Upper lobe of left lung (tissue), 4 donors: ENCODE measurements at regions not wholly inside any gene's neighbourhood (a gene's known extent, or its start where the extent isn't known, plus 50 kb on each side); places are given as distances from the start of the nearest gene placed in this dataset.

Experiments
- EP300 ChIP-seq, 4 donors: sonication (generic); formaldehyde crosslinking; IDR thresholded peaks; one replicate each; pipeline ENCODE4 v1.5.1; 2017; ENCODE audit warnings: antibody characterized with exemption in 4 of 4, control low read depth in 2 of 4
- POLR2A ChIP-seq, 4 donors: fragments of 450-650 bp; IDR thresholded peaks; one replicate each; pipeline ENCODE4 v1.5.1; 2016 to 2017; ENCODE audit warnings: antibody characterized with exemption in 4 of 4, mild to moderate bottlenecking in 2 of 4
- POLR2AphosphoS5 ChIP-seq, 2 donors: sonication (generic); formaldehyde crosslinking; IDR thresholded peaks; one replicate each; pipeline ENCODE4 v1.5.1; 2017; ENCODE audit warnings: antibody characterized with exemption in 2 of 2
- TF ChIP-seq, protein P1 (sequence below), 6 experiments: fragments of 450-650 bp in 4 of 6; fragments of 200-600 bp in 2 of 6; sonication (generic) in 2 of 6; IDR thresholded peaks; one replicate each; pipeline ENCODE4 v1.5.1; 2016 to 2019; ENCODE audit warnings: antibody characterized with exemption in 6 of 6

DNA sequence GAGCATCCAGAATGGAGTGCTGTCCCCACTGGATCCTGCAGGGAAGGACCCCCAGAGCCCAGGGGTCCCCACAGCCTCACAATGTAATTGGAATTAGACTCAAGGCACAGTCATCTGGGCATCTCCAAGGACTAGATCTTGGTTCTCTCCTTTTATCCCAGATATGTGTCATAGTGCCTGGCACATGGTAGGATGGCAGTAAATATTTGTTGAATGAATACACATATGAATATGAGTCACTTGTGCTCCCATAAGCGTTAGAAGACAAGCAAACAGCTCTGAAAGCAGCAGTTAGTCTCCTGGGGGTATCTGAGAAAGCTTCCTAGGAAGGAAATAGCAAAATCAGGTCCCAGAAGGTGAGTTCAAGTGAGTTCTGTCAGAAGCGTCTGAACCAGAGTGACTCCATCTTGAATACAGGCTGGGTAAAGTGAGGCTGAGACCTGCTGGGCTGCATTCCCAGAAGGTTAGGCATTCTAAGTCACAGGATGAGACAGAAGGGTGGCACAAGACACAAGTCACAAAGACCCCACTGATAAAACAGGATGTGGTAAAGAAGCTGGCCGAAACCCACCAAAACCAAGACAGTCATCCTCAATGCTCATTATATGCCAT lies 234.1 kb upstream of the ID2 start:
- TF ChIP-seq, protein P1, sequence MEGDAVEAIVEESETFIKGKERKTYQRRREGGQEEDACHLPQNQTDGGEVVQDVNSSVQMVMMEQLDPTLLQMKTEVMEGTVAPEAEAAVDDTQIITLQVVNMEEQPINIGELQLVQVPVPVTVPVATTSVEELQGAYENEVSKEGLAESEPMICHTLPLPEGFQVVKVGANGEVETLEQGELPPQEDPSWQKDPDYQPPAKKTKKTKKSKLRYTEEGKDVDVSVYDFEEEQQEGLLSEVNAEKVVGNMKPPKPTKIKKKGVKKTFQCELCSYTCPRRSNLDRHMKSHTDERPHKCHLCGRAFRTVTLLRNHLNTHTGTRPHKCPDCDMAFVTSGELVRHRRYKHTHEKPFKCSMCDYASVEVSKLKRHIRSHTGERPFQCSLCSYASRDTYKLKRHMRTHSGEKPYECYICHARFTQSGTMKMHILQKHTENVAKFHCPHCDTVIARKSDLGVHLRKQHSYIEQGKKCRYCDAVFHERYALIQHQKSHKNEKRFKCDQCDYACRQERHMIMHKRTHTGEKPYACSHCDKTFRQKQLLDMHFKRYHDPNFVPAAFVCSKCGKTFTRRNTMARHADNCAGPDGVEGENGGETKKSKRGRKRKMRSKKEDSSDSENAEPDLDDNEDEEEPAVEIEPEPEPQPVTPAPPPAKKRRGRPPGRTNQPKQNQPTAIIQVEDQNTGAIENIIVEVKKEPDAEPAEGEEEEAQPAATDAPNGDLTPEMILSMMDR (IDR thresholded peaks at IDR 0.05) = no peak
- TF ChIP-seq POLR2A (IDR thresholded peaks at IDR 0.05) (no peak), EP300 (IDR thresholded peaks at IDR 0.05) (no peak), POLR2AphosphoS5 (IDR thresholded peaks at IDR 0.05) (no peak)
